Transverse colon (tissue), 4 donors: ENCODE measurements at regions not wholly inside any gene's neighbourhood (a gene's known extent, or its start where the extent isn't known, plus 50 kb on each side); places are given as distances from the start of the nearest gene placed in this dataset.

Source experiments
- CTCF ChIP-seq, 5 experiments: fragments of 200-600 bp in 3 of 5; fragments of 450-650 bp in 2 of 5; sonication (generic) in 3 of 5; IDR thresholded peaks; 1 replicate in 2 of 5; 2 replicates in 3 of 5; pipeline ENCODE4 v1.5.1; 2016 to 2017; ENCODE audit warnings: antibody characterized with exemption in 5 of 5, inconsistent platforms in 3 of 5, mild to moderate bottlenecking in 2 of 5, moderate library complexity in 1 of 5
- POLR2A ChIP-seq: fragments of 450-650 bp; IDR thresholded peaks from one replicate; pipeline ENCODE4 v1.6.1; 2016; ENCODE audit warnings: antibody characterized with exemption, mild to moderate bottlenecking, moderate library complexity
- POLR2AphosphoS5 ChIP-seq, 3 donors: sonication (generic); formaldehyde crosslinking; IDR thresholded peaks; one replicate each; pipeline ENCODE4 v1.6.1; 2016; ENCODE audit warnings: antibody characterized with exemption in 3 of 3

- TF ChIP-seq CTCF (IDR thresholded peaks at IDR 0.05) = no peak
- no peak for TF ChIP-seq POLR2AphosphoS5 (IDR thresholded peaks at IDR 0.05)
- TF ChIP-seq POLR2A = no peak
Observed at GRCh38 chr5:73314395-73315257, 134.0 kb downstream of the FOXD1 start.
